WTC11 (cell line): ENCODE measurements at regions not wholly inside any gene's neighbourhood (a gene's known extent, or its start where the extent isn't known, plus 50 kb on each side); places are given as distances from the start of the nearest gene placed in this dataset.

ENCODE experiments used
- FOXJ3 ChIP-seq: sonication (generic); formaldehyde crosslinking; IDR thresholded peaks from 2 replicates; pipeline ENCODE4 v1.9.0; 2021; ENCODE audit warnings: missing genetic modification reagents, mild to moderate bottlenecking, borderline replicate concordance
- TF ChIP-seq, protein P1 (sequence below): sonication (generic); formaldehyde crosslinking; IDR thresholded peaks from 2 replicates; pipeline ENCODE4 v1.8.1; 2022; ENCODE audit warnings: low read depth, missing genetic modification reagents, borderline replicate concordance
- TF ChIP-seq, protein P2 (sequence below): sonication (generic); formaldehyde crosslinking; IDR thresholded peaks from 2 replicates; pipeline ENCODE4 v1.8.1; 2023; ENCODE audit warnings: mild to moderate bottlenecking, moderate library complexity, missing genetic modification reagents
- TF ChIP-seq, protein P3 (sequence below): fragments of 200-600 bp; IDR thresholded peaks from 2 replicates; pipeline ENCODE4 v1.8.0; 2022; ENCODE audit warnings: antibody characterized with exemption
- TF ChIP-seq, protein P4 (sequence below): sonication (generic); formaldehyde crosslinking; IDR thresholded peaks from 2 replicates; pipeline ENCODE4 v1.8.1; 2022; ENCODE audit warnings: mild to moderate bottlenecking, moderate library complexity, missing genetic modification reagents

GRCh38 chr7:104275900-104276299 is 52.5 kb upstream of the LHFPL3 start:
- TF ChIP-seq, protein P1, sequence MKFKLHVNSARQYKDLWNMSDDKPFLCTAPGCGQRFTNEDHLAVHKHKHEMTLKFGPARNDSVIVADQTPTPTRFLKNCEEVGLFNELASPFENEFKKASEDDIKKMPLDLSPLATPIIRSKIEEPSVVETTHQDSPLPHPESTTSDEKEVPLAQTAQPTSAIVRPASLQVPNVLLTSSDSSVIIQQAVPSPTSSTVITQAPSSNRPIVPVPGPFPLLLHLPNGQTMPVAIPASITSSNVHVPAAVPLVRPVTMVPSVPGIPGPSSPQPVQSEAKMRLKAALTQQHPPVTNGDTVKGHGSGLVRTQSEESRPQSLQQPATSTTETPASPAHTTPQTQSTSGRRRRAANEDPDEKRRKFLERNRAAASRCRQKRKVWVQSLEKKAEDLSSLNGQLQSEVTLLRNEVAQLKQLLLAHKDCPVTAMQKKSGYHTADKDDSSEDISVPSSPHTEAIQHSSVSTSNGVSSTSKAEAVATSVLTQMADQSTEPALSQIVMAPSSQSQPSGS = no peak
- TF ChIP-seq, protein P2, sequence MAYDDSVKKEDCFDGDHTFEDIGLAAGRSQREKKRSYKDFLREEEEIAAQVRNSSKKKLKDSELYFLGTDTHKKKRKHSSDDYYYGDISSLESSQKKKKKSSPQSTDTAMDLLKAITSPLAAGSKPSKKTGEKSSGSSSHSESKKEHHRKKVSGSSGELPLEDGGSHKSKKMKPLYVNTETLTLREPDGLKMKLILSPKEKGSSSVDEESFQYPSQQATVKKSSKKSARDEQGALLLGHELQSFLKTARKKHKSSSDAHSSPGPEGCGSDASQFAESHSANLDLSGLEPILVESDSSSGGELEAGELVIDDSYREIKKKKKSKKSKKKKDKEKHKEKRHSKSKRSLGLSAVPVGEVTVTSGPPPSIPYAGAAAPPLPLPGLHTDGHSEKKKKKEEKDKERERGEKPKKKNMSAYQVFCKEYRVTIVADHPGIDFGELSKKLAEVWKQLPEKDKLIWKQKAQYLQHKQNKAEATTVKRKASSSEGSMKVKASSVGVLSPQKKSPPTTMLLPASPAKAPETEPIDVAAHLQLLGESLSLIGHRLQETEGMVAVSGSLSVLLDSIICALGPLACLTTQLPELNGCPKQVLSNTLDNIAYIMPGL (CRISPR knock-in tag) = no peak
- TF ChIP-seq, protein P3, sequence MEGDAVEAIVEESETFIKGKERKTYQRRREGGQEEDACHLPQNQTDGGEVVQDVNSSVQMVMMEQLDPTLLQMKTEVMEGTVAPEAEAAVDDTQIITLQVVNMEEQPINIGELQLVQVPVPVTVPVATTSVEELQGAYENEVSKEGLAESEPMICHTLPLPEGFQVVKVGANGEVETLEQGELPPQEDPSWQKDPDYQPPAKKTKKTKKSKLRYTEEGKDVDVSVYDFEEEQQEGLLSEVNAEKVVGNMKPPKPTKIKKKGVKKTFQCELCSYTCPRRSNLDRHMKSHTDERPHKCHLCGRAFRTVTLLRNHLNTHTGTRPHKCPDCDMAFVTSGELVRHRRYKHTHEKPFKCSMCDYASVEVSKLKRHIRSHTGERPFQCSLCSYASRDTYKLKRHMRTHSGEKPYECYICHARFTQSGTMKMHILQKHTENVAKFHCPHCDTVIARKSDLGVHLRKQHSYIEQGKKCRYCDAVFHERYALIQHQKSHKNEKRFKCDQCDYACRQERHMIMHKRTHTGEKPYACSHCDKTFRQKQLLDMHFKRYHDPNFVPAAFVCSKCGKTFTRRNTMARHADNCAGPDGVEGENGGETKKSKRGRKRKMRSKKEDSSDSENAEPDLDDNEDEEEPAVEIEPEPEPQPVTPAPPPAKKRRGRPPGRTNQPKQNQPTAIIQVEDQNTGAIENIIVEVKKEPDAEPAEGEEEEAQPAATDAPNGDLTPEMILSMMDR = no peak
- TF ChIP-seq FOXJ3 (CRISPR knock-in tag) = no peak
- TF ChIP-seq, protein P4, sequence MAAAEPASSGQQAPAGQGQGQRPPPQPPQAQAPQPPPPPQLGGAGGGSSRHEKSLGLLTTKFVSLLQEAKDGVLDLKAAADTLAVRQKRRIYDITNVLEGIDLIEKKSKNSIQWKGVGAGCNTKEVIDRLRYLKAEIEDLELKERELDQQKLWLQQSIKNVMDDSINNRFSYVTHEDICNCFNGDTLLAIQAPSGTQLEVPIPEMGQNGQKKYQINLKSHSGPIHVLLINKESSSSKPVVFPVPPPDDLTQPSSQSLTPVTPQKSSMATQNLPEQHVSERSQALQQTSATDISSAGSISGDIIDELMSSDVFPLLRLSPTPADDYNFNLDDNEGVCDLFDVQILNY (CRISPR knock-in tag) = no peak
